ENCODE measurements at regions not wholly inside any gene's neighbourhood (a gene's known extent, or its start where the extent isn't known, plus 50 kb on each side); places are given as distances from the start of the nearest gene placed in this dataset.
"Not testable (repeated sequence)": the region's sequence is repeated elsewhere in the genome, so short reads cannot be mapped to it uniquely, and the experiment has no call there.

DNA sequence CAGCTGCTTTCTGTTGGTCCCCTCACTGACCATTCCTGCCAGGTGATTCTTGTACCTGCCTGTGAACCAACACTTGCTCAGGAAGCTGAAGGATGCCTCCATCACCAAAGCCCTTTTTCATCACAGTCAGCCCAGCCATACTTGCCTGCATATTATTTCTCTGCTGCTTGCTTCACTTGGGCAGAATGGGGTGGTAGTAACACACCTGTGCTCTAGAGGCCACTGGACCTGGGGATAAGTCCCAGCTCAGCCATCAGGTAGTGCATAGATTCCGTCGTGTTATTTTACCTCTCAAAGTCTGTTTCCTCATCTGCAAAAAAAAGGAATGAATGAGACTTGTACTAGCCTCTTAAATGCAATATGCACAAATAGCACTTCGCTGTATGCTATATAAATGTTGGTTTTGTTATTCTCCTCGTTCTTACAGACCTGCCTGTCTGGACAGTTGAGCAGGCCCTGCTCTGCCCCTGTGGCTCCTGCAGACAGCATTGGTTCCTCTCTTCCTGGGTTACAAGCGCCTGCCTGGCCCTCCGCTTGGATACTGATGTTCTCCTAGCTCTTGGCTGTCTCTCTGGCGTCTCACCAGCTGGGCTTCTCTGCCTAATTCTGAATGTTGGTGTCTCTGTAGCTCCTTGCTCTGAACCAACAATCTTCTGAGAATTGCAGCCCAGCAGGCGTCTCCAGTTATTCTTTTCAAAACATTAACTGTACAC lies 151.8 kb downstream of the UNC5CL start:
- DNase-seq (ENCODE audit: low read depth), result no peak

GRCh38 chr6:40885139-40885774 lies 153.8 kb downstream of the UNC5CL start:
- DNase-seq (ENCODE audit: low read depth), result no peak

DNA sequence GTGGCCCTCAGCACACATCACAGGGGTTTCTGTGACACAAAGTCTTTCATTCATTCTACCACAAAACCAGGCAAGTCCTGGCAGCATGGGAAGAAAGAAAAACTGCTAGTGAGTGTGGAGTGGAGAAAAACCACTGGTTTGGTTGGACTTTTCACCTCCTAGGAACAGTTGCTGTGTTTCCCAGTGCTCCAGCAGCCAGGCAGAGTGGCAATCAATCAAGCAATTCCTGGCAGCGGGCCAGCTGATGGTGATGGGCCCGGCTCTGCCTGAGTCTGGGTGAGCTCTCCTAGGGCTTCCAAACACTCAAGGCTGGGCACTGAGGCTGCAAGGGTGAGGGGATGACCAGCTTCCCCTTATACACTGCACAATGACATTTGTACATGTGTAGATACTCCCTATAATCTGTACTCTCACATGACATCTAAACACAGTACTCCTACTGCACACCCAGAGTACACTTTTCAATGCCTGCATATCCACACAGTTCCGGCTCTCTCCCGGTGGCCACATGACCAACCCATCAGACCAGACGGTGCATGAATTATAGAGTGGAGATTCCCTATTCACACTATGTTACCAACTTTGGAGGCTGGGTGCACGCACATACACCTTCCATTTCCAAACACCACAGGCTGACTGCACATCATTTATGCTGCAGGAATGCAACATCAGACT lies 156.6 kb downstream of the UNC5CL start:
- DNase-seq (ENCODE audit: low read depth), result peak; percentile 8

- no peak for DNase-seq (ENCODE audit: low read depth)
These were observed 157.5 kb downstream of the UNC5CL start for GRCh38 chr6:40881501-40881900.

GRCh38 chr6:40880906-40881305 lies 158.1 kb downstream of the UNC5CL start:
- DNase-seq (ENCODE audit: low read depth), result peak; percentile 10

GRCh38 chr6:40879169-40879568 lies 159.9 kb downstream of the UNC5CL start:
- no peak for DNase-seq (ENCODE audit: low read depth)

- DNase-seq (ENCODE audit: low read depth), result peak; percentile 2
These were observed 161.7 kb downstream of the UNC5CL start for GRCh38 chr6:40877362-40877761.

- no peak for DNase-seq (ENCODE audit: low read depth)
These were observed 162.7 kb downstream of the UNC5CL start for GRCh38 chr6:40876336-40876735.

GRCh38 chr6:40874495-40874894 lies 164.5 kb downstream of the UNC5CL start:
- DNase-seq (ENCODE audit: low read depth), result no peak

- no peak for DNase-seq (ENCODE audit: low read depth)
These were observed 167.6 kb downstream of the UNC5CL start for GRCh38 chr6:40871424-40871823.

GRCh38 chr6:40868089-40868865 lies 170.7 kb downstream of the UNC5CL start:
- not testable (repeated sequence) for DNase-seq (ENCODE audit: low read depth)

DNA sequence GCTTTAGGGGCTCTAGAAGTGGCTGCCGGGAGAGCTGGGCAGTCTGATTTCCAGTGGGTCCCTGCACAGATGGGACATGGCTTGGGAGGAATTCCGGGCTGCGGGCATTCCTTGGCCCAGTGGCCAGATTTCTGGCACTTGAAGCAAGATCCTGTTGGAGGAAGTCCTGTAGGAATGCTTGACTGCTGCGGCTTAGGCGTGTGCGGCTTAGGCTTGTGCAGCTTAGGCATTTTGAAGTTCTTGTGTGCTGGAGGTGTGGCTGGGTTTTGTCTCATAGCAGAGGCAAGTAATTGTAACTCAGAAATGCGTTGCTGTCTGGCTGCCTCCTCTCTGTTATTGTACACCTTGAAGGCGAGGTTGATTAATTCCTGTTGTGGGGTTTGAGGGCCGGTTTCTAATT lies 171.5 kb downstream of the UNC5CL start:
- DNase-seq (ENCODE audit: low read depth), result not testable (repeated sequence)

DNA sequence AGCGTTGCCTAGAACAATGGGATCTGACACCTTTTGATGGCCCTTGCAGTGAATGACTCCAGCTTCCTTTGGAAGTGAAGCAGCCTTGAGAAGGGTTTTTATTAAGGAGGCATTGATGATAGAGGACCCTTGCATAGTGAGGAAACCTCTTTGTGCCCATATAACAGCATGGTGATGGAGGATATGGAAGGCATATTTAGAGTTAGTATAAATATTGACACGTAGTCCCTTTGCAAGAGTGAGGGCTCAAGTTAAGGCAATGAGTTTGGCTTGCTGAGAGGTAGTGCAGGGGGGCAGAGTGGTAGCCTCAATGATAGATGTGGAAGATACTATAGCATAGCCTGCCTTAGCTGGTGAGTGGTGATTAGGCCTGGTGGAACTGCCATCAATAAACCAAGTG lies 173.8 kb downstream of the UNC5CL start:
- not testable (repeated sequence) for DNase-seq (ENCODE audit: low read depth)

DNA sequence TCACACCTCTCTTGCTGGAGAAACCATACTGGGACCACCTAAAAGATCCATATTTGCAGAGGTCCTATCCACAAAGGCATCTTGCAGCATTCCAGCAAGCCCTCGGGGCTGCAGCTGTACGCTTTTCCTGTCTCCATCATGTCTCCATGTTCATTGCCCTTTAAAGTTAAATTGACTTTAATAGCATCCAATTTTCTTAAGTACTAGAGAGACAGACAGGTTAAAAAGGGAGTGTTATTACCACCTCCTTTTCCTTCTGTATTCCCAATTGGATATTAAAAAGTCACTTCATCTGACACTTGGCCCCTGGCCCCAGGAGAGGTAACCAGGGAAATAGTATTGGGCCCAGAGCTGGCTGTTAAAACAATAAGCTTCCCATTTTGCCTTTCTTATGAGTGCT lies 178.6 kb downstream of the UNC5CL start:
- no peak for DNase-seq (ENCODE audit: low read depth)

DNA sequence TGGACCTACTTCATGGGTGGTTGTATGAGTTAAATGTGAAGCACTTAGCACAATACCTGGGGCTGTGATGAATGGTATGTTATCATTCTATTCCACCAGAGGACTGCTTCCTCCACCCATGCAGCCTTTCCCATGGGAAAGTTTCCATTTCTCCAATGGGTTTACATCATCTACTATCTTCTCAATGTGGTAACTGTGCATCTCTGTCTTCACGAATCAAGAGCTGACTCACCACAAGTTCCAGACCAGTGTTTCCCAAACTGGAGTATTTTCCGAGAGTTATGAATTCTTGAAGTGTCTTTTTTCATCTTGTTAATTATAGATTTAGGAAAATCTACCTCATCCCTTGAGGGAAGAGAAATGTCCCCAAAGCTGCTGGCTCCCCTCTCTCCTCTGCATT lies 182.8 kb downstream of the UNC5CL start:
- no peak for DNase-seq (ENCODE audit: low read depth)

GRCh38 chr6:40855168-40855880 lies 183.7 kb downstream of the UNC5CL start:
- no peak for DNase-seq (ENCODE audit: low read depth)

- DNase-seq (ENCODE audit: low read depth), result no peak
These were observed 184.4 kb downstream of the UNC5CL start for GRCh38 chr6:40854592-40854991.

DNA sequence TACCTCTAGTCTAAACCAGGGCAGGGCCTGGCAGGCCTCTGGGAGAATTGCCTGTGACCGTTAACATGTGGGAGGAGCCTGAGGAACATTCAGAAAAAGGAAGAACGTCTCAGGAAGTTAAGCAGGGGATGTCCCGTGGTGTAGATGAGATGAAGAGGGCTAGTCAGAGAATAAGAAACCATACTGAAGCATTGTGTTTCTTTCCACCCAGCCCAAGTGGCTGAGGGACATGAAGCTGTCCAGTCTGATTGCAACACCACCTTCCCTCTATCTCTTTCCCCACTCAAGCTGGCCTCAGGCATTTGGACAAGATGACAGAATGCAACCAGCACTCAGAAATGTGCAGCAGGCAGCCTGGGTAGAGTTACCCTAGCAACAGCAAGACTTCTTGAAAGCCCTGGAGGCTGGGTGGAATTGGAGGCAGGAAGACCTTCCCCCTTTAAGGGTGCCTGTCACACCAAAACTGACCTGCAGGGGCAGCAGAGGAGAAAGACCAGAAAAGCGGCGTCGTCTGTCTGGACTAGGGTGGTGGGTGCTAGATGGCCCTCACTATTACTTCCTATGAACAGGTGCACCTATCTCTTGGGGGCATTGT lies 186.1 kb downstream of the UNC5CL start:
- DNase-seq (ENCODE audit: low read depth), result peak; percentile 2

DNA sequence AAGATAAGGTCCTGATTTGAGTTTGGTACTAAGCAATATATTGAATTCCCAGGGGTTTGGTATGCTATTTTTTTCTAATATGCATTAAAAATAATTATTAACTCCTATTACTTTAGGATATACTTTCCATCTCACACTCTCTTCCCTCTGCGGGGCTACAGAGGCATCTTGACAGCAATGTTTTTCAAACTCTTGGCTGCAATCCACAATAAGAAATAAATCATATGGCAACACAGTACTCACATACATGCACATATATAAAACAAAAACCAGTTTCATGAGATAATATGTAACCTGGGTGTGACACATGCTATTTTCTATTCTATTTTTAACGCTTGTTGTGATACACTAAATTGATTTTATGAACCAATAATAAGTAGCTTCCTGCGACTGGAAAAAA lies 189.5 kb downstream of the UNC5CL start:
- DNase-seq (ENCODE audit: low read depth), result no peak

GRCh38 chr6:40848868-40849514 lies 190.0 kb downstream of the UNC5CL start:
- DNase-seq (ENCODE audit: low read depth), result no peak

- no peak for DNase-seq (ENCODE audit: low read depth)
These were observed 191.0 kb downstream of the UNC5CL start for GRCh38 chr6:40848038-40848437.

Measured in renal cortical epithelial cell (primary cell).